ENCODE measurements at regions not wholly inside any gene's neighbourhood (a gene's known extent, or its start where the extent isn't known, plus 50 kb on each side); places are given as distances from the start of the nearest gene placed in this dataset.

GRCh38 chr1:106912131-106912530, 144.3 kb upstream of the PRMT6 start:
- intact Hi-C loops (cut with micrococcal nuclease; ENCODE audit: unreplicated experiment) = no loop called here
- in situ Hi-C loops (cut with HindIII; ENCODE audit: low pct_unique_long_range_greater_than_20kb, low sequenced_read_pairs) = no loop called here
- Histone ChIP-seq H3K9me3 (ENCODE audit: control insufficient read depth, insufficient read depth, low read depth, low read length) (no peaks in the 10 kb centered on the region), H3K4me1 (ENCODE audit: control insufficient read depth, insufficient read depth, low read length) (no peaks in the 10 kb centered on the region), H3K27me3 (ENCODE audit: control insufficient read depth, insufficient read depth, low read length) (no peaks in the 10 kb centered on the region), H3K4me3 (ENCODE audit: low read depth in 2 of 2, low read length in 2 of 2) (no peak overlapping the region), H3K27ac (ENCODE audit: low read length) (no peak overlapping the region), H3K36me3 (ENCODE audit: control insufficient read depth, insufficient read depth, low read length) (no peaks in the 10 kb centered on the region)
- TF ChIP-seq POLR2AphosphoS5 (IDR thresholded peaks at IDR 0.05; ENCODE audit: low read depth, low read length) (no peak), CTCF (IDR thresholded peaks at IDR 0.05) (no peak), REST (IDR thresholded peaks at IDR 0.05; ENCODE audit: insufficient read depth in 1 of 2, low read depth in 2 of 2, low read length in 1 of 2) (no peak), SIN3A (IDR thresholded peaks at IDR 0.05; ENCODE audit: borderline replicate concordance, insufficient read depth, low read depth, low read length) (no peak), TCF7L2 (IDR thresholded peaks at IDR 0.05; ENCODE audit: low read depth, low read length) (no peak)
- DNase-seq (ENCODE audit: low read depth, low spot score) = no peak
- CTCF ChIA-PET = no interaction called here
- no TSS peak for BruUV-seq (replicated peaks)
- ATAC-seq = no peak
- POLR2A ChIA-PET = no interaction called here

- no peak for TF ChIP-seq POLR2AphosphoS5 (IDR thresholded peaks at IDR 0.05; ENCODE audit: low read depth, low read length)
- no peak for TF ChIP-seq TCF7L2 (IDR thresholded peaks at IDR 0.05; ENCODE audit: low read depth, low read length)
- TF ChIP-seq CTCF (IDR thresholded peaks at IDR 0.05) = no peak
- TF ChIP-seq REST (IDR thresholded peaks at IDR 0.05; ENCODE audit: insufficient read depth in 1 of 2, low read depth in 2 of 2, low read length in 1 of 2) = no peak
- TF ChIP-seq SIN3A (IDR thresholded peaks at IDR 0.05; ENCODE audit: borderline replicate concordance, insufficient read depth, low read depth, low read length) = no peak
- Histone ChIP-seq H3K27me3 (ENCODE audit: control insufficient read depth, insufficient read depth, low read length) (no peaks in the 10 kb centered on the region), H3K9me3 (ENCODE audit: control insufficient read depth, insufficient read depth, low read depth, low read length) (no peaks in the 10 kb centered on the region), H3K4me3 (ENCODE audit: low read depth in 2 of 2, low read length in 2 of 2) (no peak overlapping the region), H3K27ac (ENCODE audit: low read length) (no peak overlapping the region), H3K36me3 (ENCODE audit: control insufficient read depth, insufficient read depth, low read length) (no peaks in the 10 kb centered on the region), H3K4me1 (ENCODE audit: control insufficient read depth, insufficient read depth, low read length) (no peaks in the 10 kb centered on the region)
- CTCF ChIA-PET = no interaction called here
- DNase-seq (ENCODE audit: low read depth, low spot score) = no peak
- intact Hi-C loops (cut with micrococcal nuclease; ENCODE audit: unreplicated experiment) (no loop called here), in situ Hi-C loops (cut with HindIII; ENCODE audit: low pct_unique_long_range_greater_than_20kb, low sequenced_read_pairs) (no loop called here)
- no peak for ATAC-seq
- no TSS peak for BruUV-seq (replicated peaks)
- POLR2A ChIA-PET = no interaction called here
These were observed 135.3 kb upstream of the PRMT6 start for GRCh38 chr1:106921186-106921585.

All from Panc1 (cell line).